OCI-M2 (cell line): ENCODE measurements at regions not wholly inside any gene's neighbourhood (a gene's known extent, or its start where the extent isn't known, plus 50 kb on each side); places are given as distances from the start of the nearest gene placed in this dataset.

Experiments used
- DNase-seq: peaks from one replicate; lab custom pipeline; 2025; ENCODE audit not compliant: unreplicated experiment; lab: John Stamatoyannopoulos, UW

- no peak for DNase-seq
Observed at GRCh38 chr18:24530630-24531111, 70.2 kb downstream of the HRH4 start.

DNA sequence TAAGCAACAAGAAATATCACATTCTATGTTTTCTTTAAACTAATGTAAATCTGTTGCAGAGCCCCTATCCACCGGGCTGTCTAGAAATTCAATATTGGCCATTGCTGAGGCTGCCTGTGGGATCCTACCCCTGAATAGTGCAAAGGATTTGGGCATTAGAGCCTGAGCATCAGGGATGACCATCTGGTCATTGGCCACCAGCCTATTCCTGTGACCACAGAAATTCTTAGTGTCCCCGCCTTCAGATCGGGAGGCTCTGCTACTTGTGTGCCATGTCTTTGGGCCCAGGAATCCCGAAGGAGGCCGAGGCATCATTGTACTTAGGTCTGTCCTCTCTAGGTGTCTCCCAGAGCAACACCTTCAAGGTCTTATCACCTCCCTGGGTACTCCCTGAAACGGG, 73.8 kb downstream of the HRH4 start:
- DNase-seq: no peak

- no peak for DNase-seq
Observed at GRCh38 chr18:24534737-24535136, 74.3 kb downstream of the HRH4 start.

DNA sequence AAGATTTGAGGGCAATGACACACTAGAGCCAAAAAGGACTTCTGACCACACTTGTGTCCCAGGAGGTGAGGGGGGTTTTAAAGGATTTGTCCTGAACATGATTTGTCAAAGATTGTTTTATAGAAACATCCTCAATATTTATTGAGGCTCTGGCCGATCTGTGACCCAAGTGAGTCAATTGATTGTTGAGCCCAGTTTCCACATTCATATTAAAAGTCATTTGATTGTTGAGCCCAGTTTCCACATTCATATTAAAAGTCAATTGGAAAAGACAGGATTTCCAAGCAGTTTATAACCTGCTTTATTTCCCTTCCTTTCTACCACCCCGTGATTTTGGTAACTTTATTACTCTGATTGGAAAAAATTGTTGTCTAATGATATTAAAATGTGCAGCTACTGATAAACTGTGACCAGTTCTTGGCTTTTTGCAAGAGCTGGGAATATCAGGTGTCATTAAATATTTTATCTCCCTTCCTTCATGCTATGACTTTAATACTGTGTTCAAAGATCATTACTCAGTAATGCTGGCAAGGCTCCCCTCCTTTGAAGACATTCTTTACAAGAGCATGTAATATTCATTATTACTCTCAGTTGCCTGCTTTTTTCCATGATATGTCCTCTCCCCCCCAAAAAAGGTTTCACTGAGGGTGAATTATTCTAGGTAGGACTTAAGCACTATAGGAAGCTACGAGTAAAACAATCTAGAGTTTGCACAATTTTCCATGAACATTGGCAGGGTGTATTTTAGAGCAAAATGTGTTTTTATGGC, 75.3 kb downstream of the HRH4 start:
- DNase-seq: no peak

DNA sequence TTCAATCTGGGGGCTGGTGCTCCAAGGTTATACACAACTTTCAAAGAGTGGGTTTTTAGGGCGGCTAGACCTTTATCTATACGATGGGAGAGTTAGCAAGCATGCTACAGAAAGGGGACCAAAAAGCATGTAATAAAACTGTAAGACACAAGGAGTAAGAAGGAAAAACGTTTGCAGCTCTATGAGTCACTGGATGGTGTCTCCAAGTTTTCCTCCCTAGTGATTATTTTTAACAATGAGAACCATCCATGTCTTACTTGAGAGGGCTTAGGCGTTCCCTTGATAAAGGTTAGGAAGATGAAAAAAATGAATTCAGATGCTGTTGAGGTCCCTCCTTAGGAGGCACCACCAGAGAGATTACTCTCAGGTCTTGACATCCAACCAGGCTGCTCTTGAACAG, 75.9 kb downstream of the HRH4 start:
- DNase-seq: no peak

GRCh38 chr18:24536834-24537233, 76.4 kb downstream of the HRH4 start:
- DNase-seq: no peak

- DNase-seq: no peak
Observed at GRCh38 chr18:24538414-24539264, 78.2 kb downstream of the HRH4 start.

GRCh38 chr18:24539866-24540617, 79.6 kb downstream of the HRH4 start:
- no peak for DNase-seq

- no peak for DNase-seq
Observed at GRCh38 chr18:24540896-24541295, 80.5 kb downstream of the HRH4 start.

GRCh38 chr18:24543086-24543794, 82.8 kb downstream of the HRH4 start:
- no peak for DNase-seq

DNA sequence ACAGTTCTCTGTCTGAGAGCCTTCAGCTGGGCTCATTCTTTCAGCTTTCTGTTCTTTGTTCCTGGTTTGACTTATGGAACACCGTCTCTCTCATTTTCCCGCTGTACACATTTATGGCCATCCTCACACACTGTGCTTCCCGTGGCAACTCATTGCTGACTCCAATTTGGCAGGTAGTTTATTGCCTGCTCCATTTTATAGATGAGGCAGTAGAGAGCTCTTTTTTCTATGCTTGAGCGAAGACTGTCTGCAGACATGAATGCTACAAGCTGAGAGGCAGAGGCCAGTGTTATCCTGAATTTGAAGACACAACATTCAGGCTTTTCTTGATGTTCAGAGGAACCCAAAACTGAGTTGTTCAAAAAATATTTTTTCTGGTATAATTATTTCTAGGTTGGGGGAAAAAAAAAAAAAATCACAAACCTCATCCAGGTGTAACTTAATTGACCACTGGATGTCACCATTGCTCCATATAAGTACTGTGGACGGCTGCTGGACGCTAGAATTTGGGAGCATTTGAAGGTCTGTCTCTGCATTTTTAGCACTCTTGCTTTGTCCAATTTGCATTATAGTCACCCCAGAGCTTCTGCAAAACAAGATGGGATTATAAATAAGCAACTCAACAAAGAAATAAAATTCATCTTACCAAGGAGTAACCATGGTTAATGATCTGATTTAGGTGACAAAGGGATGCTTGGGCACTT, 83.5 kb downstream of the HRH4 start:
- no peak for DNase-seq

DNA sequence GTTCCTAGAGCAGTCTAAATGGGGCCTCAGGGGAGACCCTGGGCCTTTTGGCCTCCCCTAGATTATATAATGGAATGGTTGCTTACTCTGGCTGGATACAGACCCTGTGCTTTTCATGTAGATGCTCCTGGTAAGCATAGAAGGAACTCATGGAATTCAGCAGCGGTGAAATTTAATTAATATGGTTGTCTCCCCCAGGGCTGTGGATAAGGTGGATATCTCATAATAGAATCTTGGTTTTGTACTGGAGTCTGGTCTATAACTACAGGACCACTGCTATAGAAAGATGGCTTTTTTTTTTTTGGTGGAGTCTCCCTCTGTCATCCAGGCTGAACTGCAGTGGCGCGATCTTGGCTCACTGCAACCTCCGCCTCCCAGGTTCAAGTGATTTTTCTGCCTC, 84.5 kb downstream of the HRH4 start:
- DNase-seq: no peak

DNA sequence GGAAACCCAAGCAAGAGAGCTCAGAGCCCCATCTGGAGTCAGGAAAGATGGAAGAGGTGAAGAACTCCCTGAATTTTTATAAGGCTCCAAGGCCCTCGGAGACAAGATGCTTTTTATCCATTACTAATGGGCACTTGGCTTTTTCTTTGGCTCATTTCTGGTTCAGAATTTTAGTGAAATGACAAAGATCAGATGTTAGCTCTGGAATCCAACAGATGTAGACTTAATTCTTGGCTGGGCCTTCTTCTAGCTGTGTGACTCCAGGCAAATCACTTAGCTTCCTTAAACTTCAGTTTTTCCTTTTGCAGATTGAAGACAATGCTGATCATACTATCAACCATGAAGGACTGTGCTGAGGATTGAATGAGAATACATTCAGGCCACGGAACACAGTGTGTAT, 85.2 kb downstream of the HRH4 start:
- DNase-seq: no peak

- no peak for DNase-seq
Observed at GRCh38 chr18:24546307-24546706, 85.9 kb downstream of the HRH4 start.

GRCh38 chr18:24548583-24548982, 88.1 kb downstream of the HRH4 start:
- DNase-seq: no peak

- no peak for DNase-seq
Observed at GRCh38 chr18:24552218-24552617, 91.8 kb downstream of the HRH4 start.

- DNase-seq: no peak
Observed at GRCh38 chr18:24553571-24554285, 93.3 kb downstream of the HRH4 start.

GRCh38 chr18:24558403-24558802, 98.0 kb downstream of the HRH4 start:
- no peak for DNase-seq

- no peak for DNase-seq
Observed at GRCh38 chr18:24559526-24559925, 99.1 kb downstream of the HRH4 start.
